Rectal smooth muscle tissue (tissue), 1 donor: ENCODE measurements at regions not wholly inside any gene's neighbourhood (a gene's known extent, or its start where the extent isn't known, plus 50 kb on each side); places are given as distances from the start of the nearest gene placed in this dataset.
"Not testable (repeated sequence)": the region's sequence is repeated elsewhere in the genome, so short reads cannot be mapped to it uniquely, and the experiment has no call there.

Experiments used
- H3K27ac ChIP-seq: one replicate; pipeline ENCODE4 v1.7.0; 2013; ENCODE audit warnings: low read depth, low read length, inconsistent platforms
- H3K27me3 ChIP-seq: one replicate; pipeline ENCODE4 v1.7.0; 2013; ENCODE audit warnings: low read length; ENCODE audit not compliant: control insufficient read depth, insufficient read depth
- H3K36me3 ChIP-seq: one replicate; pipeline ENCODE4 v1.7.0; 2013; ENCODE audit warnings: low read length; ENCODE audit not compliant: control insufficient read depth, insufficient read depth
- H3K4me1 ChIP-seq: one replicate; pipeline ENCODE4 v1.7.0; 2013; ENCODE audit warnings: low read length; ENCODE audit not compliant: control insufficient read depth, insufficient read depth
- H3K4me3 ChIP-seq: one replicate; pipeline ENCODE4 v1.7.0; 2013; ENCODE audit warnings: low read length
- H3K9ac ChIP-seq: one replicate; pipeline ENCODE4 v1.7.0; 2013; ENCODE audit warnings: low read length

DNA sequence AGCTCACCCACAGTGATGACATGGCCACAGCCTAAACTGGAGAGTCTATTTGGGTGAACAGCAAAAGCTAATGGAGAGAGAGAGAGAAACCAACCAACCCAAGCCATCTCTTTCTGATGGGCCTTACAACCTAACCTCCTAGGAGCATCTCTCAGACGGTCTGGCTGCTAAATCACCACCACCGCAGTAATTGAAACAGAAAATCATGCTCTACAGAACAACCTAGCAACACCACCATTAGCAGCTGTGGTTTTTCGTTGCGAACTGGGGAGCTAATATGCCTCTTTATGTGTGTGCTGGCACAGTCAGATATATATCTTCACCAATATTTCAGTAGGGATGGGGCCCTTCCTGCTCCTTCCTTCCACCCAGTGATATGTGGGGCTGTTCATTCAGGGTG is 166.9 kb upstream of the PROK2 start:
- H3K4me1 ChIP-seq, result no peaks in the 10 kb centered on the region

GRCh38 chr3:71951361-71951760 is 166.4 kb upstream of the PROK2 start:
- Histone ChIP-seq H3K36me3 (no peaks in the 10 kb centered on the region), H3K4me3 (no peak overlapping the region), H3K27ac (no peak overlapping the region), H3K4me1 (no peaks in the 10 kb centered on the region), H3K27me3 (no peaks in the 10 kb centered on the region), H3K9ac (no peak overlapping the region)

More for the DNA sequence above, 166.9 kb upstream of the PROK2 start:
- Histone ChIP-seq H3K27me3 (no peaks in the 10 kb centered on the region), H3K27ac (no peak overlapping the region), H3K36me3 (no peaks in the 10 kb centered on the region), H3K4me3 (no peak overlapping the region), H3K9ac (no peak overlapping the region)

GRCh38 chr3:71949442-71949841 is 164.5 kb upstream of the PROK2 start:
- no peaks in the 10 kb centered on the region for H3K36me3 ChIP-seq
- no peak overlapping the region for H3K27ac ChIP-seq
- no peaks in the 10 kb centered on the region for H3K27me3 ChIP-seq
- no peak overlapping the region for H3K9ac ChIP-seq
- H3K4me1 ChIP-seq, result no peaks in the 10 kb centered on the region
- H3K4me3 ChIP-seq, result no peak overlapping the region

- no peaks in the 10 kb centered on the region for H3K27me3 ChIP-seq
- H3K27ac ChIP-seq, result no peak overlapping the region
- no peaks in the 10 kb centered on the region for H3K4me1 ChIP-seq
- H3K4me3 ChIP-seq, result no peak overlapping the region
- no peaks in the 10 kb centered on the region for H3K36me3 ChIP-seq
- no peak overlapping the region for H3K9ac ChIP-seq
Observed at GRCh38 chr3:71944482-71945065, 159.6 kb upstream of the PROK2 start.

DNA sequence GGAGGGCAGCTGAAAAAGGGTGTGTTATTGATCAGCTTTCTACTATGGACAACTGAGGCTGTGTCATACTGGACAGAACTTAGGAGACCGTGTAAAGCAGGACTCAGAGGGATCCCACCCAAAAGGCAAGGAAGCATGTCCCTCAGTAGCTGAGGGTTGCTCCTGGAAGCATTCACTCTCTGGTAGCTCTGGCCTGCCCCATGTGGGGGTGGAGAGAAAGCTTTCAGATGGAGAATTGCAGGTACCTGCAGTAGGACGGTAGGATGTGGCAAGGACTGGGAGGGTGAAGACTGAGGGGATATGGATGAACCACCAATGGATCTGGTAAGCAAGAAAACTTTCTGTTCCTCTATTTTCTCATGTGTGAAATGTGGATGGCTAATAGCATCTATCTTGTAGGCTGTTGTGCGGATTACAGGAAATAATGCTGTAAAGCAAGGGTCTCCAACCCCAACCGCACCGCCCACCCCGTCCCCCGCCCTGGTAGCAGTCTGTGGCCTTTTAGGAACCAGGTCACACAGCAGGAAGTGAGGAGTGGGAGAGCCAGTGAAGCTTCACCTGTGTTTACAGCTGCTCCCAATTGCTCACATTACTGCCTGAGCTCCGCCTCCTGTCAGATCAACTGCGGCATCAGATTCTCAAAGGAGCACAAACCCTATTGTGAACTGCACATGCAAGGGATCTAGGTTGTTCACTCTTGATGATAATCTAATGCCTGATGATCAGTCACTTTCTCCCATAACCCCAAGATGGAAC is 157.7 kb upstream of the PROK2 start:
- H3K27ac ChIP-seq, result no peak overlapping the region
- H3K9ac ChIP-seq, result no peak overlapping the region
- H3K4me1 ChIP-seq, result no peaks in the 10 kb centered on the region
- no peak overlapping the region for H3K4me3 ChIP-seq
- H3K27me3 ChIP-seq, result no peaks in the 10 kb centered on the region
- H3K36me3 ChIP-seq, result no peaks in the 10 kb centered on the region

DNA sequence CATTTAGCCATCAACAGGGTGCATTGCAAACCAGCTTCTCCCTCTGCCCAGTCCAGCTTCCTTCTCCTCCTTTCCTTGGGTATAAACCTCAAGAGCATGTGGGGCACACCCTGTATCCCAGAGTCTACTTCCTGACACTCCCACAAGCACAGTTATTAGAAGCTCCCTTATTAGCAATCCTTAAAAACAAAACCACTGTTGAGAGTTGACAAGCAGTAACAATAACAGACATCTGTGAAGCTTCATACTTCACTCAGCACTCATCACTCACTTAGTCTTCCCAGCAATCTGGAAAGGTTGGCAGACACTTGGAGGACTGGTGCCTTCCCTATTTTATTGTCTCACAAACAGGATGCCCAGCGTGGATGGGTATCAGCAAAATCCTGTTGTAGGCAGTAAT is 155.5 kb upstream of the PROK2 start:
- Histone ChIP-seq H3K27ac (no peak overlapping the region), H3K36me3 (no peaks in the 10 kb centered on the region), H3K4me1 (no peaks in the 10 kb centered on the region), H3K27me3 (no peaks in the 10 kb centered on the region), H3K9ac (no peak overlapping the region), H3K4me3 (no peak overlapping the region)

DNA sequence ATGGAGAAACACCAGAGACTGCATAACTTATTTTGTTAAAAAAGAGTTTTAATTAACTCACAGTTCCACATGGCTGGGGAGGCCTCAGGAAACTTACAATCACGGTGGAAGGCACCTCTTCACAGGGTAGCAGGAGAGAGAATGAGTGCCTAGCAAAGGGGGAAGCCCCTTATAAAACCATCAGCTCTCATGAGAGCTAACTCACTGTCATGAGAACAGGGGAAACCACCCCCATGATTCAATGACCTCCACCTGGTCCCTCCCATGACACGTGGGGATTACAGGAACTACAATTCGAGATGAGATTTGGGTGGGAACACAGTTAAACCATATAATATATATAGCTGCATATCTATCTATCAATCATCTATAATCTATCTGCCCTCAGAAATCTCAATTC is 153.1 kb upstream of the PROK2 start:
- not testable (repeated sequence) for H3K27ac ChIP-seq, H3K9ac ChIP-seq, H3K4me1 ChIP-seq, H3K27me3 ChIP-seq, H3K36me3 ChIP-seq, H3K4me3 ChIP-seq

DNA sequence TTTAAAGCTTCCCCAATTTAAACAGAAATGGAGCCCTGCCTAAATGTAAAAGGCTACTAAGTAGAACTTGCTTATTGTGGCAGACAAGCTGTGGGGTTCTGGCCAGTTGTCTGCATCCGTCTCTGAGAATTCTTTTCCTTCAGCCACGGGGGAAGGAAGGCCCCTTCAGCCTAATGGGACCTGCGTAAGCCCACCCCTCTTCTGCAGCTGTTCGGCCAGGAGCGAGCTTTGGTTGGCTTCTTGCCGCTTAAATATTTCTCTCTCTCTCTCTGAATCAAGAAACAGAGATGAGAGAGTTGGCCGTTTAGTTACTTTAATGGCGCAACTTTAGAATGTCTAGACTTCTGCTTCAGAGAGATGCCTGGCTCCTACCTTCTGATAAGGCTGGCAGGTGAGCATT is 151.7 kb upstream of the PROK2 start:
- Histone ChIP-seq H3K36me3 (no peaks in the 10 kb centered on the region), H3K27me3 (no peaks in the 10 kb centered on the region), H3K4me3 (no peak overlapping the region), H3K9ac (no peak overlapping the region), H3K27ac (no peak overlapping the region), H3K4me1 (no peaks in the 10 kb centered on the region)

- no peaks in the 10 kb centered on the region for H3K36me3 ChIP-seq
- no peaks in the 10 kb centered on the region for H3K27me3 ChIP-seq
- H3K4me3 ChIP-seq, result no peak overlapping the region
- no peak overlapping the region for H3K27ac ChIP-seq
- H3K9ac ChIP-seq, result no peak overlapping the region
- H3K4me1 ChIP-seq, result no peaks in the 10 kb centered on the region
Observed at GRCh38 chr3:71934520-71935270, 149.7 kb upstream of the PROK2 start.

DNA sequence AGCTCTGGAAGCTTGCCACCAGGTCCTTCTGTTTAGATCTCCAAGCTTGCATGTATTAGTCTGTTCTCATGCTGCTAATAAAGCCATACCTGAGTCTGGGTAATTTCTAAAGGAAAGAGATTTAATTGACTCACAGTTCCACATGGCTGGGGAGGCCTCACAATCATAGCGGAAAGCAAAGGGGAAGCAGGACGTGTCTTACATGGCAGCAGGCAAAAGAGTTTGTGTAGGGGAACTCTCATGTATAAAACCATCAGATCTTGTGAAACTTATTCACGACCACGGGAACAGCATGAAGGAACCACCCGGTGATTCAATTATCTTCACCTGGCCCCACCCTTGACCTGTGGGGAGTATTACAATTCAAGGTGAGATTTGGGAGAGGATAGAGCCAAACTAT is 147.0 kb upstream of the PROK2 start:
- H3K36me3 ChIP-seq, result no peaks in the 10 kb centered on the region
- no peaks in the 10 kb centered on the region for H3K4me1 ChIP-seq
- no peak overlapping the region for H3K4me3 ChIP-seq
- no peaks in the 10 kb centered on the region for H3K27me3 ChIP-seq
- no peak overlapping the region for H3K27ac ChIP-seq
- H3K9ac ChIP-seq, result no peak overlapping the region

- no peaks in the 10 kb centered on the region for H3K27me3 ChIP-seq
- H3K4me1 ChIP-seq, result no peaks in the 10 kb centered on the region
- H3K4me3 ChIP-seq, result no peak overlapping the region
- H3K27ac ChIP-seq, result no peak overlapping the region
- H3K36me3 ChIP-seq, result no peaks in the 10 kb centered on the region
- no peak overlapping the region for H3K9ac ChIP-seq
Observed at GRCh38 chr3:71930056-71930991, 145.4 kb upstream of the PROK2 start.

- no peak overlapping the region for H3K9ac ChIP-seq
- no peak overlapping the region for H3K27ac ChIP-seq
- no peaks in the 10 kb centered on the region for H3K4me1 ChIP-seq
- H3K4me3 ChIP-seq, result no peak overlapping the region
- no peaks in the 10 kb centered on the region for H3K27me3 ChIP-seq
- H3K36me3 ChIP-seq, result no peaks in the 10 kb centered on the region
Observed at GRCh38 chr3:71928212-71928611, 143.3 kb upstream of the PROK2 start.
